ENCODE measurements at regions not wholly inside any gene's neighbourhood (a gene's known extent, or its start where the extent isn't known, plus 50 kb on each side); places are given as distances from the start of the nearest gene placed in this dataset.

DNA sequence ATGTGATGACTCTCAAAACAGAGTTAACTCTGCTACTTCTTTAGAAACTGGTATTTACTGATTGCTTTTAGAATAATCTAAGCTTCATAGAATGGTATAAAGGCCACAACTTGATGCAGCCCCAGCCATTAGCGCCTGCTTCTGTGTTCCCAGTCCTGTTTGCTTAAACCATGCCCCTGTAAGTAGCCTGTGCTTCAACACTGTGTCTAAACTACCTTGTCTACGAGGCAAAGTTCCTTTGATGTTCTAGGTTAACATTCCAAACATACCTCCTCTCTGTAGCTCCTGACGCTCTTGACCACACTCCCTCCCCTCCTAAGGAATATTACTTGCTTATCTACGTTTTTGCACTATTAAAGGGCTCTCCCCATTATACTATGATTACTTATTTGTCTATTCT, 352.5 kb upstream of the ADGRL3 start:
- H3K23me2 ChIP-seq (ENCODE audit: insufficient read length, low read depth, low read length, poor library complexity, severe bottlenecking), result no peaks in the 10 kb centered on the region
- TF ChIP-seq, protein P1, sequence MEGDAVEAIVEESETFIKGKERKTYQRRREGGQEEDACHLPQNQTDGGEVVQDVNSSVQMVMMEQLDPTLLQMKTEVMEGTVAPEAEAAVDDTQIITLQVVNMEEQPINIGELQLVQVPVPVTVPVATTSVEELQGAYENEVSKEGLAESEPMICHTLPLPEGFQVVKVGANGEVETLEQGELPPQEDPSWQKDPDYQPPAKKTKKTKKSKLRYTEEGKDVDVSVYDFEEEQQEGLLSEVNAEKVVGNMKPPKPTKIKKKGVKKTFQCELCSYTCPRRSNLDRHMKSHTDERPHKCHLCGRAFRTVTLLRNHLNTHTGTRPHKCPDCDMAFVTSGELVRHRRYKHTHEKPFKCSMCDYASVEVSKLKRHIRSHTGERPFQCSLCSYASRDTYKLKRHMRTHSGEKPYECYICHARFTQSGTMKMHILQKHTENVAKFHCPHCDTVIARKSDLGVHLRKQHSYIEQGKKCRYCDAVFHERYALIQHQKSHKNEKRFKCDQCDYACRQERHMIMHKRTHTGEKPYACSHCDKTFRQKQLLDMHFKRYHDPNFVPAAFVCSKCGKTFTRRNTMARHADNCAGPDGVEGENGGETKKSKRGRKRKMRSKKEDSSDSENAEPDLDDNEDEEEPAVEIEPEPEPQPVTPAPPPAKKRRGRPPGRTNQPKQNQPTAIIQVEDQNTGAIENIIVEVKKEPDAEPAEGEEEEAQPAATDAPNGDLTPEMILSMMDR (conservative IDR thresholded peaks at IDR 0.05), result no peak
- no peak overlapping the region for H2BK15ac ChIP-seq (ENCODE audit: low read depth, low read length)
- Mint-ChIP-seq H3K27me3 (ENCODE audit: low read depth) (no peaks in the 10 kb centered on the region), H3K36me3 (ENCODE audit: insufficient read depth in 1 of 3, low read depth in 3 of 3) (no peaks in the 10 kb centered on the region), H3K4me1 (no peaks in the 10 kb centered on the region; a peak in 1 of 4 replicates), H3K4me3 (no peak overlapping the region), H3K27ac (no peak overlapping the region), H3K9me3 (peaks cover 0 to under 1% of the 10 kb centered on the region in 2 experiments; a peak in 2 of 5 replicates)
- H3K4ac ChIP-seq (ENCODE audit: low read depth, low read length), result no peak overlapping the region
- H3K79me2 ChIP-seq (ENCODE audit: insufficient read depth, low read length), result no peaks in the 10 kb centered on the region
- no peak overlapping the region for H3K9ac ChIP-seq (ENCODE audit: extremely low read depth, insufficient read length, low read length)
- H2BK120ac ChIP-seq (ENCODE audit: low read depth, low read length, poor library complexity, severe bottlenecking), result no peak overlapping the region
- H2BK12ac ChIP-seq (ENCODE audit: insufficient read length, low read depth, low read length), result no peak overlapping the region
- no peak overlapping the region for H3T11ph ChIP-seq (ENCODE audit: low read length)
- H3K4me2 ChIP-seq (ENCODE audit: insufficient read depth, insufficient read length, low read length), result no peak overlapping the region
- no peak overlapping the region for H4K91ac ChIP-seq (ENCODE audit: insufficient read length, low read depth, low read length)
- H3K27me3 ChIP-seq (ENCODE audit: insufficient read depth, low read length), result no peaks in the 10 kb centered on the region
- H2AK5ac ChIP-seq (ENCODE audit: insufficient read length, low read length), result no peak overlapping the region
- H2AFZ ChIP-seq (ENCODE audit: low read length), result no peak overlapping the region
- H3K56ac ChIP-seq (ENCODE audit: insufficient read length, low read depth, low read length), result no peak overlapping the region
- H3K9me3 ChIP-seq (ENCODE audit: control insufficient read depth, low read depth, low read length), result no peaks in the 10 kb centered on the region
- H3K14ac ChIP-seq (ENCODE audit: insufficient read depth, low read length), result no peak overlapping the region
- H3K18ac ChIP-seq (ENCODE audit: insufficient read length, low read depth, low read length), result no peak overlapping the region
- no peak overlapping the region for H4K8ac ChIP-seq (replicated peaks; ENCODE audit: insufficient read length, low read depth, low read length)
- no peak overlapping the region for H3K27ac ChIP-seq (ENCODE audit: insufficient read length, low read depth, low read length)
- WGBS (ENCODE audit: extremely low coverage, insufficient read length, low lambda C conversion rate), result no CpG with 5 or more reads among the region's 4 CpGs
- no peak overlapping the region for H4K5ac ChIP-seq (ENCODE audit: insufficient read length, low read depth, low read length)
- H4K20me1 ChIP-seq (ENCODE audit: control insufficient read depth, insufficient read depth, insufficient read length), result no peaks in the 10 kb centered on the region
- H3K79me1 ChIP-seq (ENCODE audit: insufficient read depth, low read depth, low read length, poor library complexity, severe bottlenecking), result no peaks in the 10 kb centered on the region
- no peak overlapping the region for H2BK5ac ChIP-seq (ENCODE audit: insufficient read length, low read length)
- H2BK20ac ChIP-seq (ENCODE audit: low read depth, low read length, poor library complexity, severe bottlenecking), result no peak overlapping the region
- no peak for DNase-seq
- H3K4me1 ChIP-seq (ENCODE audit: insufficient read depth, low read length), result no peaks in the 10 kb centered on the region; the same call in 1 of the 2 replicates
- H3K23ac ChIP-seq (ENCODE audit: insufficient read length, low read depth, low read length), result no peak overlapping the region

All from H9 (cell line).